ENCODE measurements at regions not wholly inside any gene's neighbourhood (a gene's known extent, or its start where the extent isn't known, plus 50 kb on each side); places are given as distances from the start of the nearest gene placed in this dataset.

DNA sequence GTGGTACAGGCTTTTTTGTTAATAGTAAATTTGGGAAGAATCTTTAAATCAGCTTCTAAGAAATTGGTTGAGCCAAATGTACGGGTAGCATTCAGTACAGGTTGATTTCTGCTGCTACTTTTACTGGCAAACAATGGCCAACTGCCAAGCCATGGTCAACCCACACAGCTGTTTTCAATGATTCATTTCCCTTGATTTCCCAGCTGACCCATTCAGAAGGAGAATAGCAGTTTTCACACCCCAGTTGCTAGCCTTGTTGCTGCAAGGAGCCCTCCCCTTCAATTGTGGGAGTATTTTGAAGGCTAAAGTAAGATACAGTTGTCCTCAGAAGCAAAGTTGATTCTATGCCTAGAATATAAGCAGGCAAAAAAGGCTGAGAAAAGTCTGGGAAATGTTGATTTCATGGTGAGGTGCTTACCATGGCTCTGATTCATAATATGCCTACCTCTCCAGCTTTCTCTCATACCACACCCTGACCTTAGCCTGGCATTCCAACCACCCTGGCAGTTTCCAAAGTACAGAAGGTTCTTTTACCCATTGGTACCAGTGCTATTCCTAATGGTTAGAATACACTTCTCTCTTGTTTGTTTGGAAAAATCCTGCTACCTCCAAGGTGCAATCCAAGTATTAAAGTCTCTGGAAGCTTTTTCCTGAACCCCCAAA, 320.3 kb upstream of the TGFBR2 start:
- POLR2A ChIA-PET: no interaction called here
- peaks cover 5 to 18% (median 17%) of the 10 kb centered on the region in 4 donors for H3K4me1 Mint-ChIP-seq
- H3K27ac Mint-ChIP-seq: no peak overlapping the region

DNA sequence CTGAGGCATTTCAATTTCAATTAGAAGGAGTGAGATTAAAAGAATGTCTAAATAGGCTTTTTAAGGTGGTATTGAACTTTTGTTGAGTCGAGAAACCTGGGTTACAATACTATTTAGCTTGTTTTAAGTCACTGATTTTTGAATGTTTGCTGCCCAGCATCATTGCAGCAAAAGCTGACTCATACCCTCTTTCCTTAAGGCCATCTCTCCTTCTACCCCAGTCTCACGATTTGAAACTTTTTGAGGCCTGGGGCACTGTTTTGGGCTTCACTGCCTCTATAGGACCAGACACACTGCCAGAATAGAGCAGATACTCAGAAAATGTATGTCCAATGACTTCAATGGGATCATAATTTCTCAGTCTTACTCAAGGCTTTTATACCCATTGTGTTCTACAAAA, 319.6 kb upstream of the TGFBR2 start:
- Mint-ChIP-seq H3K4me3 (no peak overlapping the region), H3K36me3 (no peaks in the 10 kb centered on the region), H3K27me3 (no peaks in the 10 kb centered on the region), H3K4me1 (peaks cover 5 to 20% (median 18%) of the 10 kb centered on the region in 4 donors), H3K9me3 (no peaks in the 10 kb centered on the region), H3K27ac (no peak overlapping the region)
- no peak for DNase-seq
- POLR2A ChIA-PET: no interaction called here
- no peak for ATAC-seq

More for the DNA sequence above, 320.3 kb upstream of the TGFBR2 start:
- no peak for DNase-seq
- H3K9me3 Mint-ChIP-seq: peaks cover 0 to 3% (median 0%) of the 10 kb centered on the region in 9 donors
- H3K27me3 Mint-ChIP-seq: no peaks in the 10 kb centered on the region
- no peak for ATAC-seq
- H3K36me3 Mint-ChIP-seq: no peaks in the 10 kb centered on the region
- H3K4me3 Mint-ChIP-seq: no peak overlapping the region

- Mint-ChIP-seq H3K4me3 (no peak overlapping the region), H3K36me3 (no peaks in the 10 kb centered on the region), H3K27ac (peak overlapping the region in 3 of 10 donors; percentile 54 to 68 (median 59)), H3K9me3 (no peaks in the 10 kb centered on the region), H3K4me1 (peaks cover 6 to 21% (median 18%) of the 10 kb centered on the region in 4 donors), H3K27me3 (no peaks in the 10 kb centered on the region)
- no peak for DNase-seq
- no peak for ATAC-seq
- POLR2A ChIA-PET: no interaction called here
Observed at GRCh38 chr3:30288830-30289229, 317.6 kb upstream of the TGFBR2 start.

GRCh38 chr3:30289324-30289723, 317.1 kb upstream of the TGFBR2 start:
- POLR2A ChIA-PET: no interaction called here
- H3K4me1 Mint-ChIP-seq: peaks cover 8 to 21% (median 18%) of the 10 kb centered on the region in 4 donors
- no peaks in the 10 kb centered on the region for H3K9me3 Mint-ChIP-seq
- H3K27ac Mint-ChIP-seq: peak overlapping the region in 3 of 10 donors; percentile 54 to 68 (median 59)
- no peak overlapping the region for H3K4me3 Mint-ChIP-seq
- no peaks in the 10 kb centered on the region for H3K36me3 Mint-ChIP-seq
- H3K27me3 Mint-ChIP-seq: no peaks in the 10 kb centered on the region
- DNase-seq: no peak
- ATAC-seq: no peak

- H3K9me3 Mint-ChIP-seq: no peaks in the 10 kb centered on the region
- ATAC-seq (no peak), DNase-seq (no peak)
- H3K27ac Mint-ChIP-seq: peak overlapping the region in 1 of 10 donors; percentile 35
- H3K36me3 Mint-ChIP-seq: no peaks in the 10 kb centered on the region
- no peak overlapping the region for H3K4me3 Mint-ChIP-seq
- POLR2A ChIA-PET: no interaction called here
- H3K4me1 Mint-ChIP-seq: peaks cover 7 to 19% (median 18%) of the 10 kb centered on the region in 4 donors
- no peaks in the 10 kb centered on the region for H3K27me3 Mint-ChIP-seq
Observed at GRCh38 chr3:30289766-30290165, 316.6 kb upstream of the TGFBR2 start.

- Mint-ChIP-seq H3K4me1 (peaks cover 7 to 19% (median 18%) of the 10 kb centered on the region in 4 donors), H3K4me3 (no peak overlapping the region), H3K9me3 (no peaks in the 10 kb centered on the region), H3K36me3 (no peaks in the 10 kb centered on the region), H3K27ac (no peak overlapping the region), H3K27me3 (no peaks in the 10 kb centered on the region)
- ATAC-seq (no peak), DNase-seq (no peak)
- POLR2A ChIA-PET: no interaction called here
Observed at GRCh38 chr3:30290479-30290878, 315.9 kb upstream of the TGFBR2 start.

GRCh38 chr3:30292192-30292893, 314.1 kb upstream of the TGFBR2 start:
- peaks cover 5 to 19% (median 18%) of the 10 kb centered on the region in 4 donors for H3K4me1 Mint-ChIP-seq
- DNase-seq (no peak), ATAC-seq (no peak)
- H3K9me3 Mint-ChIP-seq: no peaks in the 10 kb centered on the region
- H3K27ac Mint-ChIP-seq: peak overlapping the region in 1 of 10 donors; percentile 55
- POLR2A ChIA-PET: no interaction called here
- H3K4me3 Mint-ChIP-seq: no peak overlapping the region
- no peaks in the 10 kb centered on the region for H3K36me3 Mint-ChIP-seq
- H3K27me3 Mint-ChIP-seq: no peaks in the 10 kb centered on the region

DNA sequence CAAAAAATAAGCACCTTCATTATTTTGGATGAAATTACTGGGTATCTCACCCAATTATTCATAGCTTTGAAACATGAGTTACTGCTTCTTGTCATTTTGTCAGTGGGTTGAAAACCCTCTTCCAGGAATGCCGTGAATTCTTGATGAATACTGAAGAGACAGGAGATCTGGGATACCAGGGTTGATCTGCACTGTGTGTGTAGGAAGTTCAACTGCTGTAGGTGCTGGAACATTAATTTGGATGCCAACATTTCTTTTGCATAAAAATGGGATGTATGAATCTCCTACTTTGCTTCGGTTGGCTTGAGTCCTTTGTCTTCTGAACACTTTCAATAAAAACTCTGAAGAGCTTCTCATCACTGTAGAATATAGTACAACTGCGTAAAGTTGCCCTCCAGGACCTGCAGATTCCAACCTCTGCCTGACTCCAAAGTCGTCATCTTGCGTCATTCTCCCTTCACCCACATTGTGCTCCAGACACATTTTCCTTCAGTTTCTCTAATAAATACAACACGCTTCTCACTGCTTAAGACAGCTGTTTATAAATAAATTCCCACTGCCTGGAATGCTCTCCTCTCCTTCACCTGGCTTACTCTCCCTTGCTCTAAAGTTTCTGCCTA, 312.7 kb upstream of the TGFBR2 start:
- POLR2A ChIA-PET: no interaction called here

GRCh38 chr3:30294241-30294667, 312.1 kb upstream of the TGFBR2 start:
- H3K27me3 Mint-ChIP-seq: no peaks in the 10 kb centered on the region
- POLR2A ChIA-PET: no interaction called here
- H3K27ac Mint-ChIP-seq: no peak overlapping the region
- no peak for DNase-seq
- no peaks in the 10 kb centered on the region for H3K36me3 Mint-ChIP-seq
- ATAC-seq: no peak
- no peak overlapping the region for H3K4me3 Mint-ChIP-seq
- H3K4me1 Mint-ChIP-seq: peaks cover 5 to 13% (median 8%) of the 10 kb centered on the region in 4 donors
- H3K9me3 Mint-ChIP-seq: no peaks in the 10 kb centered on the region

More for the DNA sequence above, 312.7 kb upstream of the TGFBR2 start:
- H3K27ac Mint-ChIP-seq: no peak overlapping the region
- no peaks in the 10 kb centered on the region for H3K27me3 Mint-ChIP-seq
- DNase-seq (no peak), ATAC-seq (no peak)
- no peaks in the 10 kb centered on the region for H3K36me3 Mint-ChIP-seq
- no peak overlapping the region for H3K4me3 Mint-ChIP-seq
- H3K4me1 Mint-ChIP-seq: peaks cover 5 to 16% (median 13%) of the 10 kb centered on the region in 4 donors
- H3K9me3 Mint-ChIP-seq: no peaks in the 10 kb centered on the region

DNA sequence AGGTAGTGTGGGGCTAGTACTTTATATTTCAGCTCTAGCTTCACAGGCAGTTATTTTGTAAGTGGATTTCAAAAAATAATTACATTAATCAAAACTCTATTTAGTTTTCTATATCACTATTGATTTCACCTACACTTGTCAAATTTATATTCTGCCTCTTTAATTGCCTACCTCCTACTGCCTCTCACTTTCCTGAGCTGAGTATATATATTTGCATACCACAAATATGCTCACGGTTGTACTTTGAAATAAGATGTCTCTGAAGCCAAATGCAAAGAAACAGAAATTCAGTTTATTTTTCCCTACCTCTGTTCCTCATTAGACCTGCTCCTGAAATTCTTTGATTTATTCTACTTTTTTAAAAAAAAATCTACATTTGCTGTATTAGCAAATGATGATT, 309.3 kb upstream of the TGFBR2 start:
- no peak for ATAC-seq
- Mint-ChIP-seq H3K27me3 (no peaks in the 10 kb centered on the region), H3K4me1 (peaks cover 3 to 12% (median 7%) of the 10 kb centered on the region in 4 donors), H3K36me3 (peaks cover 0 to 2% (median 0%) of the 10 kb centered on the region in 3 donors), H3K27ac (no peak overlapping the region), H3K4me3 (no peak overlapping the region), H3K9me3 (no peaks in the 10 kb centered on the region)
- DNase-seq: no peak
- POLR2A ChIA-PET: interaction anchor here (0.6 kb wide), 1 partner anchor 356 kb away, joined by 3 read pairs; no protein-coding TSS in a partner anchor

- Mint-ChIP-seq H3K27ac (no peak overlapping the region), H3K36me3 (peaks cover 0 to 4% (median 2%) of the 10 kb centered on the region in 3 donors), H3K4me3 (peak overlapping the region in 2 of 10 donors; percentile 2 to 5), H3K4me1 (peaks cover 2 to 12% (median 7%) of the 10 kb centered on the region in 4 donors), H3K9me3 (peaks cover 0 to 9% (median 3%) of the 10 kb centered on the region in 9 donors), H3K27me3 (no peaks in the 10 kb centered on the region)
- no peak for DNase-seq
- POLR2A ChIA-PET: no interaction called here
- ATAC-seq: no peak
Observed at GRCh38 chr3:30299674-30300385, 306.6 kb upstream of the TGFBR2 start.

- ATAC-seq (no peak), DNase-seq (no peak)
- Mint-ChIP-seq H3K4me1 (peaks cover 2 to 12% (median 7%) of the 10 kb centered on the region in 4 donors), H3K36me3 (peaks cover 0 to 4% (median 2%) of the 10 kb centered on the region in 3 donors), H3K4me3 (no peak overlapping the region), H3K27me3 (no peaks in the 10 kb centered on the region), H3K9me3 (peaks cover 0 to 17% (median 3%) of the 10 kb centered on the region in 9 donors), H3K27ac (no peak overlapping the region)
- POLR2A ChIA-PET: interaction anchor here (1.2 kb wide), 1 partner anchor 22 kb away, joined by 3 read pairs; no protein-coding TSS in a partner anchor
Observed at GRCh38 chr3:30300809-30301208, 305.6 kb upstream of the TGFBR2 start.
